Panc1 (cell line): ENCODE measurements at regions not wholly inside any gene's neighbourhood (a gene's known extent, or its start where the extent isn't known, plus 50 kb on each side); places are given as distances from the start of the nearest gene placed in this dataset.

Source experiments
- SIN3A ChIP-seq: IDR thresholded peaks from 2 replicates; pipeline ENCODE4 v1.6.1; 2012; ENCODE audit warnings: low read depth, mild to moderate bottlenecking, low read length, moderate library complexity, borderline replicate concordance; ENCODE audit not compliant: insufficient read depth
- TF ChIP-seq, protein P1 (sequence below): fragments of 450-650 bp; IDR thresholded peaks from 2 replicates; pipeline ENCODE4 v1.5.1; 2017; ENCODE audit warnings: mild to moderate bottlenecking
- TF ChIP-seq, protein P2 (sequence below), 2 experiments: IDR thresholded peaks; 2 replicates each; pipeline ENCODE4 v1.6.1; 2011 to 2012; ENCODE audit warnings: low read depth in 2 of 2, control low read depth in 1 of 2, low read length in 1 of 2, mild to moderate bottlenecking in 1 of 2, moderate library complexity in 1 of 2; ENCODE audit not compliant: insufficient read depth in 1 of 2

DNA sequence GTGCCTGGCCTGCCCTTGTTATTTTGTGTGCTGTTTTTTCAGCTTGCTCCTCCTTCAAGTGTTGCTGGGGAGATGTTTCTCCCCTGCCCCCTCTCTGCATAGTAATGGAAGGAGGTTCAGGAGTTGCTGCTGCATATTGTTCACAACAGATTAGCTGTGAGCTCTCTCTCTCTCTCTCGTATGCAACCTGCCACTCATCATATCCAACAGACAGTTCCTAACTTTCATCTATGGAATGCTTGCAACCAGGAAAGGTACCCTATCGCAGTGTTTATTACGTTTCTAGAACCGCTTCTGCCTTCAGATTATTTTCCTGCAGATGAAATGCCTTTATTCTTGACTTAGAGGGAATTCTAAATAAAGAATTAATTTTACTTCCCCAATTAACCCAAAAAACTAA, 372.9 kb downstream of the RMST start:
- TF ChIP-seq, protein P1, sequence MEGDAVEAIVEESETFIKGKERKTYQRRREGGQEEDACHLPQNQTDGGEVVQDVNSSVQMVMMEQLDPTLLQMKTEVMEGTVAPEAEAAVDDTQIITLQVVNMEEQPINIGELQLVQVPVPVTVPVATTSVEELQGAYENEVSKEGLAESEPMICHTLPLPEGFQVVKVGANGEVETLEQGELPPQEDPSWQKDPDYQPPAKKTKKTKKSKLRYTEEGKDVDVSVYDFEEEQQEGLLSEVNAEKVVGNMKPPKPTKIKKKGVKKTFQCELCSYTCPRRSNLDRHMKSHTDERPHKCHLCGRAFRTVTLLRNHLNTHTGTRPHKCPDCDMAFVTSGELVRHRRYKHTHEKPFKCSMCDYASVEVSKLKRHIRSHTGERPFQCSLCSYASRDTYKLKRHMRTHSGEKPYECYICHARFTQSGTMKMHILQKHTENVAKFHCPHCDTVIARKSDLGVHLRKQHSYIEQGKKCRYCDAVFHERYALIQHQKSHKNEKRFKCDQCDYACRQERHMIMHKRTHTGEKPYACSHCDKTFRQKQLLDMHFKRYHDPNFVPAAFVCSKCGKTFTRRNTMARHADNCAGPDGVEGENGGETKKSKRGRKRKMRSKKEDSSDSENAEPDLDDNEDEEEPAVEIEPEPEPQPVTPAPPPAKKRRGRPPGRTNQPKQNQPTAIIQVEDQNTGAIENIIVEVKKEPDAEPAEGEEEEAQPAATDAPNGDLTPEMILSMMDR = no peak
- TF ChIP-seq, protein P2, sequence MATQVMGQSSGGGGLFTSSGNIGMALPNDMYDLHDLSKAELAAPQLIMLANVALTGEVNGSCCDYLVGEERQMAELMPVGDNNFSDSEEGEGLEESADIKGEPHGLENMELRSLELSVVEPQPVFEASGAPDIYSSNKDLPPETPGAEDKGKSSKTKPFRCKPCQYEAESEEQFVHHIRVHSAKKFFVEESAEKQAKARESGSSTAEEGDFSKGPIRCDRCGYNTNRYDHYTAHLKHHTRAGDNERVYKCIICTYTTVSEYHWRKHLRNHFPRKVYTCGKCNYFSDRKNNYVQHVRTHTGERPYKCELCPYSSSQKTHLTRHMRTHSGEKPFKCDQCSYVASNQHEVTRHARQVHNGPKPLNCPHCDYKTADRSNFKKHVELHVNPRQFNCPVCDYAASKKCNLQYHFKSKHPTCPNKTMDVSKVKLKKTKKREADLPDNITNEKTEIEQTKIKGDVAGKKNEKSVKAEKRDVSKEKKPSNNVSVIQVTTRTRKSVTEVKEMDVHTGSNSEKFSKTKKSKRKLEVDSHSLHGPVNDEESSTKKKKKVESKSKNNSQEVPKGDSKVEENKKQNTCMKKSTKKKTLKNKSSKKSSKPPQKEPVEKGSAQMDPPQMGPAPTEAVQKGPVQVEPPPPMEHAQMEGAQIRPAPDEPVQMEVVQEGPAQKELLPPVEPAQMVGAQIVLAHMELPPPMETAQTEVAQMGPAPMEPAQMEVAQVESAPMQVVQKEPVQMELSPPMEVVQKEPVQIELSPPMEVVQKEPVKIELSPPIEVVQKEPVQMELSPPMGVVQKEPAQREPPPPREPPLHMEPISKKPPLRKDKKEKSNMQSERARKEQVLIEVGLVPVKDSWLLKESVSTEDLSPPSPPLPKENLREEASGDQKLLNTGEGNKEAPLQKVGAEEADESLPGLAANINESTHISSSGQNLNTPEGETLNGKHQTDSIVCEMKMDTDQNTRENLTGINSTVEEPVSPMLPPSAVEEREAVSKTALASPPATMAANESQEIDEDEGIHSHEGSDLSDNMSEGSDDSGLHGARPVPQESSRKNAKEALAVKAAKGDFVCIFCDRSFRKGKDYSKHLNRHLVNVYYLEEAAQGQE (IDR thresholded peaks at IDR 0.05; ENCODE audit: insufficient read depth in 1 of 2, low read depth in 2 of 2, low read length in 1 of 2) = no peak
- TF ChIP-seq SIN3A = no peak
